NCI-H510A (cell line): ENCODE measurements at regions not wholly inside any gene's neighbourhood (a gene's known extent, or its start where the extent isn't known, plus 50 kb on each side); places are given as distances from the start of the nearest gene placed in this dataset.

Experiments
- DNase-seq: peaks from one replicate; lab custom pipeline; 2025; lab: John Stamatoyannopoulos, UW

DNA sequence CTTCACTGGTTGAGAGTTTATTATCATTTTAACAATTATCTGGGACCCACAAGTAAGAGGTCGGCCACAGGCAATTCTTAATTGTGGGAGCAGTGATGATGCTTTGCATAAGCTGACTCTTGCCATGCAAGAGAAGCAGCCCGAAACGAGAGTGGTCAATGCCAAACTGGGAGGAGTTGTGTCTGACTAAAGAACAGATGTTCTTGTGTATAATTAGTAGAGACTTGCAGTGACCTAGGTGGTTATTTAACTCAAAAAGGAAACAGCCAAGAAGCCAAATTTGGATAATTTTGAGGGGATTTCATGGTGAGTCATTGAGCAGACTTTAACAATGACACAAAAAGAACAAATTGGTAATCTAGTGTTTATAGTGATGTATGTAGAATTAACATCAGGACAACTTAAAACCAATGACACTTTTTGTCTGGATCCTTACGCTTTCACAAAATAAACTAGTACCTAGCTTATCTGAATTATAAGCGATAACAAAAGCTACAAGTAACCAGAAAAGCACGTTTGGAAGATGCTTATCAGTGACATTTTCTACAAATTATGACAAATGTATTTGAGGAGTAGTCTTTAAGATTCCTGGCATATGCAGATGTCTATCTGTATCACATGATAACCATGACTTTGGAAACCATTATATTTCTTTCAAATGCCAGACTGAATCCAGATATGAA lies 184.7 kb upstream of the DLGAP1 start:
- DNase-seq, result no peak

DNA sequence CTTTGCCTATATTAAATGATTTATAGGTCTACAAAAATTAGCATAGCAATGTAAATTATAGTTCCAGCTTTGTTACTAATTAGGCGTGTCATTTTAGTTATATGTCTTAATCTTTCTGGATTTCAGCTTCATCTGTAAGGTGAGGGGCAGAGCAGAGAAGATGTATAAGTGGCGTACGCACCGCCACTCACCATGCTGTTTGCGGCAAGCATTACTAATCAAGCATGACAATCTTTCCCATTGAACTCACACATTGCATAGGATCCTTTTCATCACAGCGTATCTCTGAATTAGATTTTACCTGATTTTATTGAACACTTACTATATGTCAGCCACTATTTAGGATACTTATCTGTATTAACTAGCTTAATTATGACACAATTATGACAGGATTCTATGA lies 183.6 kb upstream of the DLGAP1 start:
- DNase-seq, result no peak

DNA sequence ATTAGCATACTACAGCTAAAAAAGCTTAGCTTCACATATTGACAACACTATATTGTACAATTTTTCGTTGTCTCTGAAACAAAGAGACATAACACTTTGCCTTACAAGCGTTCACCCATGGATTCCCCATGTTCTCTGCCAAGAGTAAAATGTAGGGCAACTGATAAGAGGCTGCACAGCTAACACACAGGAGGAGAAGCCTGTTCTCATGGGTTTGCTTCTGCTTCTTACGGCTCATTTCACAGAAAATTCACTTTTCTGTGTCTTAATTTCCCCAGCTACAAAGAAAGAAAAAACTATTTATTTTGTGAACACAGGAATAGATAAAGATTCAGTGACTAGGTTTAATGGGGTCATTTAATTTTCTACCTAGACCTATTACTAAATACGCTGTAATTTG lies 182.8 kb upstream of the DLGAP1 start:
- DNase-seq, result no peak

DNA sequence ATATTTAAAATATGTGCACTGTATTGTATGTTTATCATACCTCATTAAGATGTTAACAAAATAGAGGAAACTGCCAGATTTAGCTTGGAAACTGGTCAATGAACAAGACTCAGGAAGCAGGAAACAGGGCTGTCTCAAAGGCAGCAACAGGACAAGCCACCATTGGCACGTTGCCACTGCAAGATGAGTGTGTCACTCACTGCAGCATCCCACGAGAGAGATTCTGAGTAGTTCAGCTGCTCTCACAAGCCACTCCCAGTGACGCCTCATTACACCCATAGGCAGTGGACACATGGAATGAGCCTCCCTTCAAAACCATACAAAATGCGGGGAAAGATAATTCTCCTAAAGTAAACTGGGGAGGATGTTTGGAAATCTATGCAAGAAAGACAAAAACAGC lies 181.9 kb upstream of the DLGAP1 start:
- no peak for DNase-seq

DNA sequence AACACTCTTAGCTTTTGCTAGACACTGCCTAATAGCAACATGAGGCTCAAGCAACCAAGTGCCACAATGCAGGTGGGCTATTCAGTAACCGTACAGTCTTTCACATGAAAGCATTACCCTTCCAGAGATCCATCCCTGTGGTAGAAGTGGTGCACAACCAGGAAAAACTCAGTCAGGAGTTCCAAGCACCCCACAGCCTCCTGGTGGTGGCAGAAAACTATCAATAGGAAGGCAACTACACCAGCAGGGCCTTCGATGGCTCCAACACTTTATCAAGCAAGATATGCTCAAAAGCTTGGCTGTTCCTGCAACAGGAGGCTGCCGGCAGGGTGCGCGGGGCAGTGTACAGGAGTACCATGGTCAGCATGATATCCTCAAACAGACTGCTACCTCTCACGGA lies 176.1 kb upstream of the DLGAP1 start:
- no peak for DNase-seq

DNA sequence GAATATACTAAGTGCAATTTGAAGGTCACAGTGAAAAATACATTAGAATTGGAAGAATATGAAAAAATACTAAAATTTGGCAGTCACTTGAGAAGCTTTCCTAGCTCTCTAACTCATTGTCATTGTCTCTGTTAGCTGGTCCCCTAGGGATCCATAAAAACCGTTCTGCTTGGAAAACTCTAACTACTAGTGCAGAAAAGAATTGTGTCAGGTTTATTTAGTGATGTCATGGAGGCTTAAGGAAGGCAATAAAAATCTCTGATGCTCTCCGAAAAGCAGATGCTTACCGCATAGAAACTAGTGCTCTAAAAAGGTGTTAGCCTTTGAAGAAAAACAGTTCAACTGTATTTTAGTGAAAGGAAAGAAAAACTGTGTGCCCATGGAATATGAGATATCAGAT lies 150.1 kb upstream of the DLGAP1 start:
- DNase-seq, result no peak

DNA sequence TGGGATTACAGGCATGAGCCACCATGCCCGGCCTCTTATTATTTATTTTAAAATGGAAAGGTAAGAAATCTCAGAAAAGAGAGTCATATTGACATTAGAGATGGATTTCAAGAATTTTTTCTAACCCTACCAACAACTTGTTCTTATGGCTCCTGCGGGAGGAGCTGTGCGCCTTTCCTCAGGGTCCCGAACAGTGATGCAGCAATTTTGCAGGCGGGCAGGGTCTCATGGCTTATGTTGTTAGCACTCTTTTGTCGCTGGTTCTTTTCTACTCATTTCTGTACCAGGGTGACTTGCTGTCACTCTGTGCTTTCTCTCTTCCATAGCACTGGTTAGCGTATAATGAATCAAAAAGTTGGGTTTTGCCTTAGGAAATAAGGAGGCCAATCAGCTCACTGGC lies 148.8 kb upstream of the DLGAP1 start:
- DNase-seq, result no peak

DNA sequence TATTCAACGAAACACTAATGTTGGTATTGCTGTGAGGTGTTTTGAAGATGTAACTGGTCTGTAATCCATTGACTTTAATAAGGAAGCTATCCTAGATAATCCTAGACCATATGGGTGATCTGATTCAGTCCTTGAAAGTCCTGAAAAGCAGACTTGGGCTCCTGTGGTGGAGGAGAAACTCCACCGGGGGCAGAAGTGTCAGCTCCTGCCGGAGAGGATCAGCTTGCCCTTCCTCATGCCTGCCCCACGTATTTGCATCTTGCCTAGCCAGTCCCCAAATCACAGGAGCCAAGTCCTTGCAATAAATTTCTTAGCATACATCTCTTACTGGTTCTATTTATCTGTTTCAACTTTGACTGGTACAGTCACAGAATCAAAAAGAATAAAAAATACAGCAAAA lies 144.2 kb upstream of the DLGAP1 start:
- no peak for DNase-seq

DNA sequence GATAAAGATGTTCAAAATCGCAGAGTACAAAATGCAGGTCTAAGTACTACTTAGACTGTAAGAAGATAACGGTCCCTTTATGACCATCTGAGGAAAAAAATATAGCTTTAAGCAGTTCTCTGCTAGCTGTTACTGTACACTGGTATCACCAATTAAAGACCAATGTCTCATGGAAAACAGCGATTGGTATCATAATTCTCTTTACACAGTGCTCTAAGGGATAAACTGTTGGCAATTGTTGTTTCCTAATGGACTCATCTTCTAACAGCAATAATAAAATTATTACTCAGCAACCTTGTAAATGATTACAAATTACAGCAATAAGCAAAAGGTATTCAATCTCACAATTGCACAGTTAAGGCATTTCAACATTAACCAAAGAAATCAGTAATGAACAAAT lies 142.2 kb upstream of the DLGAP1 start:
- DNase-seq, result no peak

DNA sequence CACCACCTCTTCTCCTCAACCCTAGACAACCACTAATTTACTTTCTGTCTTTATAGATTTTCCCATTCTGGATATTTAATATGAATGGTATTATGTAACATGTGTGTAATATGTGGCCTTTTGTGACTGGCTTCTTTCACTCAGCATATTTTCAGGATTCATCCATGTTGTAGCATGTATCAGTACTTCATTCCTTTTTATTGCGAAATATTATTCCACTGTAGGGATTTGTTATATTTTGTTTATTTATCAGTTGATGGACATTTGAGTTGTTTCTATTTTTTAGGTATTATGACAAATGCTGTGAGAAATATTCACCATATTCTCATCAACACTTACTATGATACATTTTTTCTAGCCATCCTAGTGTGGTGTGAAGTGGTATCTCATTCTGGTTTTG lies 138.8 kb upstream of the DLGAP1 start:
- DNase-seq, result no peak

DNA sequence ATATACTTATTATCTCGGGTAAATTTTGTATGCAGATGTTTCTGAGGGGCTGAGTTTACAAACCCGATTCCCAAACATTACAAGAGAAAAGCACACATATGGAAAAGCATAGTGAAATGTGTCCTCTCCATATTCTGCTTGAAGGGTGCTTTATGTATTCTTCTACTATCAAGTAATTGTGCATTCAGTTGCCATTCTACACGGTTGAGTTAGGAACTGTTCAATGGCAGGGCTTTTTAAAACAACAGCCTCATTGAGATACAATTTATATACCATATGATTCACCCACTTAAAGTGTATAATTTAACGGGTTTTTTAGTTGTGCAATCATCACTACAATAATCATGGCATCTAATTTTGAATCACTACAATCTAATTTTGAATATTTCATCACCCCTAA lies 138.4 kb upstream of the DLGAP1 start:
- DNase-seq, result no peak

DNA sequence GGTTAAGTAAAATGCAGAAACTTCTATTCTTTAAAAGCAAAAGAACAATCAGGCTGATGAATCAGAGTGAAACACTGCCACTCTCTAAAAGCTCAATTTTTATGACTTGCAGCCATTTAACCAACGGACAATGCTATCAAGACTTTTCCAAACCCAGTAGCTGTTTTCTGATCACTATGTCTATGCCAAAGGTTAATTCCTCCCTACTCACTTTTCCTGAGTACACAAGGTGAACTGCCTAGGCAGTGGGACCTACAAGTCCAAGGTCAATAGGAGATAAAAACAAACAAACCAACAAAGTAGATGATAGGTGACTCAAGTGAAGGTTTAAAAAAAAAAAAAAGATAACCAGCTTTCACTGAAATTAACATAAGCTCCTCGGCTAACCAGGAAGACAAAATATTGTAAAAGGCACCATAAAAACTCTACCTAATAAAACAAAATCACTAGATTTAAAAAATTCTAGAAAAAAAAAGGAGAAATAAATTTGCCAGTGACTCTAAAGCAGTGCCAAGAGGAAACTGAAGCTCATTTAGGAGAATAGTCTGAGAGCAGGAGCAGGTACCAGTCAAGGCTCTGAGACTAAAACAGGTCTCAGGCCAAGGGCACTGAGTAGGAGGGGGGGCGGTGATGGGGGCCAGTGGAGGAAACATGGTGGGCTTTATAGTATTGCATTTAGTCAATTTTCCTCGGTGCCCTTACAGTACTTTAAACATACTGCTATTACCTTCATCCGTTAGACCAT lies 134.1 kb upstream of the DLGAP1 start:
- DNase-seq, result no peak

DNA sequence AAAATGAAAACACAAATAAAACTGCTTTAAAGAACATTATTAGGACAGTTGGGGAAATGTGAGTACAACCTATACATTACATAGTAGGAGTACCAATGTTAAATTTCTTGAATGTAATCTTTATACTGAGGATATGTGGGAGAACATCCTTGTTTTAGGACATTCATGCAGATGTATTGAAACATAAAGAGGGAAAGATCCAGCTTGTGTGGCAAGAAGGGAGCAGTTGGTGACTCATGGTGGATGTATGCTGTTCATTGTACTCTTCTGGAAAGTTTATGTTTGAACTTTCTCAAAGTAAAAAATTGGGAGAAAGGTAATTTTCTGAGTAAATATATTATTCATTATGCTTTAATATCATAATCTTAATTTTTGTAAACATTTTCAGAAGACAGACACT lies 132.1 kb upstream of the DLGAP1 start:
- DNase-seq, result no peak

DNA sequence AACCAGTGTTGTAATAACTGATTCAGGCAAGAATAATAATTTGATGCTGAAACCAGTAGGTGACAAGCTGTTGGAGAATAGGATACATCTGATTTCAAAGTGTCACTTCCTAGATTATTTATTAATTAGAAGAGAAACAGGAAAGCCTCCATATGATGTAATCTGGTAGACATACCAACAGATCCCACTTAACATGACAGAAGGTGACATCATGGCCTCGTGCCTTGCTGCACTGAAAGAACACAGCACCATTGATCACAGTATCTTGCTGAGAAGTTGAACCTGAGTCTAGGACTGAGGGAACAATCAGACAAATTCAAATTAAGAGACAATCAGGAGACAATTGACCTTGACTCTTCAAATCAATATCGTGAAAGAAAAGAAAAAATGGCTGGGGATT lies 131.6 kb upstream of the DLGAP1 start:
- no peak for DNase-seq

DNA sequence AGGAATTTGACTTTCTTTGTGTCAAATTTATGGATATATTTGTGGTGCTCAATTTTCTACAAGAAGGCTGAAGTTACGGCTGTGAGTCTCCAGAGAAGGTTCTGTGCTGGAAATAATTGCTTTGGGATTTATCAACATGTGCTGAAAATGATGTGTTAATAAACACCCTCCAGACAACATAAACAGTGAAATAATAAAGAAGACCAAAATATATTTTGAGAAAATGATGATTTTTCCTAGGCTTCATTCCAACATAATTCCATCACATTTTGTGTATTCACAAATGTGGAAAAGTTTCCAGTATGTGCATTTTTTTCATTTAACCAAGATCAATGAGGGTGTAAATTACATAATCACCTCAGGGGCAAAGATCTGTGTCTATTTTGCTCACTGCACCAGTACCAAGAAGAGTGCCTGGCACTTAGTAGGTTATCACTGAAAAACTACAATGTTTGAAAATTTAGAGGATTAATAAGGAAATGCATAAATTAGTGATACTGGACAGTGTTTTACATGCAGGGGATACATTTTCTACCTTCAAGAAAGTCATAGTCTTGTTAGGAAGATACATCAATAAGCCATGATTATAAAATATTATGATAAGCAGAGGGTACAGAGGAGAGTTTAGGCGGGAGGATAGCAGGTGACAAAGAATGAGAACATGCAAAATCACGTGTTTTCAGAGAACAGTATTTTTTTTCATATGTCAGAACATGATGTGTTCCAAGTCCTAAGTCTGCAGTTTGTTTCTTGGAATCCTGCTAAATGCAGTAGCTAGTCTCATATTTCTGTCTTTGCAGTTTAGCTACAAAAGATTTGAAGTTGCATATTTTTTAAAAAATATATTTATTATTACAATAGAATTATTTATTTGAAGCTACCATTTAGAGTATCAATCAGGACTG lies 127.6 kb upstream of the DLGAP1 start:
- DNase-seq, result no peak

DNA sequence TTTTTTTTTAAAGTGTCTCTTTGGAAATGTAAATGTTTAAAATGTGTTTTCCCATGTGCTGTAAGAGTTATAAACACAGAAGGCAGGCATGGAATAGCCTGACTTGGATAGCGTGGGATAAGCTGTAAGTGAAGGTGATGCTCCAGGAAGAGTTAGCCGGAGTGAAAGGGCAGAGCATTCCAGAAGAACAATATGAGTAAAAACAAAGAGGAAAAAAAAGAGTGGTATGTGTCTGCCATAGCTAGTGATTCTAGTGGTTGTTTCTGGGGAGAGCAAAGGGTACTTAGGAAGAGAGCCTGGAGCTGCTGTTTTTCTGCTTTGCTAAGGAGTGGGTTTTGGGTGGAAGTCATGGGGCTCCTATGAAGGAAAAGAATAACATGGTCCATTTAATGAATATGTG lies 126.9 kb upstream of the DLGAP1 start:
- no peak for DNase-seq

DNA sequence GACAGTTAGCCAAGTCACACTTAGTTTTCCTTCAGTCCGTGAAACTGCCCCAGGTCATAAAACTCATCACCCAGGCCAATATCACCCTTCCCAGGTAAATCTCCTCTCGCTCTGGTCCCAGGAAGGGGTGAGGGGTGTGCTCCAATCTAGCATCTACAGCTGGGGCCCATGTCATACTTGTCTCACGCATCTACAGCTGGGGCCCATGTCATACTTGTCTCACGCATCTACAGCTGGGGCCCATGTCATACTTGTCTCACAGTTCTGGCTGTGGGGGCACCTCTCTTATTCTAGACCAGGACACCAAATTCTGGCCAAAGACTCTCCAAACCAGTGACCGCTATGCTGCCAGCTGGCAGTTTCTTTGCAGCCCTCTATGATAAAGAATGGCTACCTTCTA lies 123.3 kb upstream of the DLGAP1 start:
- DNase-seq, result no peak

DNA sequence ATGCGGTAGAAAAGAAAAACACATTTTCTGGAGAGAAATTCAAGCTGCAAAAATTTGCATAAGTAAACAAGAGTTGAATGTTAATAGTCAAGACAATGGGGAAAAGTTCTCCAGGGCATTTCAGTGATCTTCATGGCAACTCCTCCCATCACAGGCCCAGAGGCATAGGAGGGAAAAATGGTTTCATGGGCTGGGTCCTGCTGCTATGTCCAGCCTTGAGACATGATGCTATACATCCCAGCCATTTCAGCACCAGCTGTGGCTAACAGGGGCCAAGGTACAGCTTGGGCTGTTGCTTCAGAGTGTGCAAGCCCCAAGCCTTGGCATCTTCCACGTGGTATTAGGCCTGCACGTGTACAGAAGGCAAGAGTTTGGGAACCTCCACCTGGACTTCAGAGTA lies 118.6 kb upstream of the DLGAP1 start:
- no peak for DNase-seq

DNA sequence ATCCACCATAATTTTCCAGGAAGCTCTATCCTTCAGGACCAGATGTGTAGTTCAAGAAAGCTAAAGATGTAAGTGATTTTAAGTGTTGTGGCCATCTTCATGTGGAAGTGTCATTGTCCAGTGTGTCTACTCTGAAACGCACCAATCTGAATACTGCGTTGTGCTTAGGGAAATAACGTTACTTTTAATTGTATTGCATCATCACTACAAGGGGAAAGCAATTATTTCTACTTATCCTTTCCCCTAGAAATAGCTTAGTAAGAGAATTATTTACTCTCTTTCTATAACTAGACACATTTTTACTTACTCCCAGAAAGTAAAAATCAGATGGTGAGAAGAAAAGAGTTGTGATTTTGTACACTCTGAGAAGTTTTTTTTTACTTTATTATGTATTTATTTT lies 102.4 kb upstream of the DLGAP1 start:
- DNase-seq, result no peak

DNA sequence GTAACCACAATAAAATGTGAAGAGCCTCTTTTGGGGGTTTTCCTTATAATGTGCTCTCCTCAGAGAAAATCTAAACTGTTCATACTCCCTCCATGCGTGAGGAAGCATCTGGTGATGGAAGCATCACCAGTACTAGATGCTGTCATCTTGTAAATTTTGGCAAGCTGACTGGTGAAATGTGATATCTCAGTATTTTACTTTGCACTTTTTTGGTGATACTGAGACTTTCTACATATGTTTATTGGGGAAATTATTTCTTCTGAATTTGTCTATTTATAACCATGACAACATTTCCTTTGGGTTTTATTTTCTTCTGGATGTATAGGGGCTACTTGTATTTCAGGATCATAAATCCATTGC lies 95.9 kb upstream of the DLGAP1 start:
- no peak for DNase-seq

DNA sequence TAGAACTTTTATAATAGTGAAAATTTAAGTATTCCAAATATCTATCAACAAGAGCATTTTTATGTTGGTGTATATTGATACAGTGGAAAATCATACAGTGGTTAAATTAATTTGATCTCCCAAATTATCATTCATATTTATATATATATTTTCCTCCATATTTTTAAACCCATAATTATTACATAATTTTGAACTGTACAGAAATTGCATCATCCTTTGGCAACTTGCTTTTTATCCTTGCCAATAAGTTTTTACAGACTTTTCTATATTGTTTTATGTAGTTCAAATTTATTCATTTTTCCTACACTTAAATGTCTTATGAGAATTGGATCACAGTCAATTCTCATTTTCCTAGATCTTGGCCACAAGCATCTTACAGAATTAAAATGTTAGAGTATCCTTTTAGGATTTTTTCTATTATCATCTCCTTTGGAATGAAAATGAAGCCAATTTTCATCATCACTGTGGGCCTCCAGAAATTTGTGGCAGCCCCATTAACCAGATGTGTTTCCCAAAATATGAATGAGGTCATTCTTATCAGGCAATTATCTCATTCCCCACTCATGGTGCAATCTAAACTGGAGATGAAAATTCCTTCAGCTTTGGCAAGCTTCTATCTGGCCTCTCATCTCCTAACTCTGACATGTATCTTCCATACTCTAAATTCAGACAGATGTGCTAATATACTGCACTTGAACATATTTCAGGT lies 94.2 kb upstream of the DLGAP1 start:
- DNase-seq, result no peak

DNA sequence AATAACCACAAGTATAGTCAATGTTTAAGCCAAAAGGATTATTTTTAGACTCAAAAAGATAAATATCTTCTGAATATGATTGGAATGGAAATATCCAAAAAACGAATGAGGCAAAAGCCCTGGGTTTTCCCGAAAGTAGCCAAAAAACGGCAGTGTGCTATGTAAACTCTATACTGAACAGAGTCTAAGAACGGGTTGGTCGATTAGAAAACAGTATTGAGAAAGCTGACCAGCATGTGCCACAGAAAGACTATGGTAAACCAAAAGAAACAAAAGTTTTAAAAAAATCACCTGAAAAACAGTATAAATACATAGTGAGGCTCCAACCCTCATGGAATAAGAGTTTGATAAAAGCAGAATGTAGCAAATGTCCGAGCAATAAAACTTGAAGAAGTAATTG lies 92.0 kb upstream of the DLGAP1 start:
- no peak for DNase-seq

DNA sequence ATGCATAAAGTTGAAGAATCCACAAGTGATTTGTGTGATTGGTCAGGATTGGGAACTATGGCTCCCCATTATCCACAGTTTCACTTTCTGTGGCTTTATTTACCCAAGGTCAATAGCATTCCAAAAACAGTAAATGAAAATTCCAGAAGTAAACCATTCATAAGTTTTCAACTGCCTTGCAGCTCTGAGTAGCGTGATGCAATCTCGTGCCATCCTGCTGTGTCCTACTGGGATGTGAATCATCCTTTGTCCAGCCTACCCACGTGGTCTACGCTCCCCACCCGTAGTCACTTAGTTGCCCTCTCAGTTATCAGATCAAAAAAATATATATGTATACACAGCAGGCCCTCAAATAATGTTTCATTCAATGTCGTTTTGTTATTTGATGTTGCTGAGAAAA lies 89.0 kb upstream of the DLGAP1 start:
- no peak for DNase-seq
